Lung (tissue), 11 donors: ENCODE measurements at regions not wholly inside any gene's neighbourhood (a gene's known extent, or its start where the extent isn't known, plus 50 kb on each side); places are given as distances from the start of the nearest gene placed in this dataset.

ENCODE experiments used
- ATAC-seq: fragments of 200-7000 bp; cut with Tn5 transposase; one replicate; pipeline ENCODE4 v1.9.1; 2020; ENCODE audit warnings: moderate number of reproducible peaks; ENCODE audit not compliant: insufficient read depth, low FRiP score
- DNase-seq, 3 donors: peaks; one replicate each; pipeline ENCODE4 v3.0.0-alpha.2; 2013 to 2017
- H3K27ac ChIP-seq, 2 donors: one replicate each; pipeline ENCODE4 v1.5.1; 2013; ENCODE audit warnings: mild to moderate bottlenecking in 2 of 2, moderate library complexity in 2 of 2, control low read depth in 1 of 2, inconsistent platforms in 1 of 2, low read depth in 1 of 2, low read length in 1 of 2
- H3K27me3 ChIP-seq, 3 donors: one replicate each; pipeline ENCODE4 v1.5.1; 2013; ENCODE audit warnings: low read length in 2 of 3; ENCODE audit not compliant: control insufficient read depth in 3 of 3, insufficient read depth in 3 of 3
- H3K36me3 ChIP-seq, 4 donors: one replicate each; pipeline ENCODE4 v1.5.1; 2013; ENCODE audit warnings: low read length in 4 of 4, mild to moderate bottlenecking in 1 of 4, moderate library complexity in 1 of 4; ENCODE audit not compliant: control insufficient read depth in 4 of 4, insufficient read depth in 4 of 4
- H3K4me1 ChIP-seq, 5 donors: one replicate each; pipeline ENCODE4 v1.5.1; 2013; ENCODE audit warnings: low read length in 5 of 5, mild to moderate bottlenecking in 2 of 5, moderate library complexity in 1 of 5; ENCODE audit not compliant: control insufficient read depth in 5 of 5, insufficient read depth in 5 of 5
- H3K4me3 ChIP-seq: one replicate; pipeline ENCODE4 v1.5.1; 2013; ENCODE audit warnings: mild to moderate bottlenecking, control low read depth, moderate library complexity
- H3K9ac ChIP-seq, 2 donors: one replicate each; pipeline ENCODE4 v1.5.1; 2013; ENCODE audit warnings: low read length in 2 of 2, control low read depth in 1 of 2; ENCODE audit not compliant: insufficient read depth in 1 of 2
- H3K9me3 ChIP-seq, 4 donors: one replicate each; pipeline ENCODE4 v1.5.1; 2013; ENCODE audit warnings: low read length in 3 of 4, mild to moderate bottlenecking in 1 of 4, moderate library complexity in 1 of 4; ENCODE audit not compliant: control insufficient read depth in 4 of 4, insufficient read depth in 3 of 4
- WGBS, 2 donors: extraction: QIAGEN DNeasy Blood & Tissue Kit; methylation state at CpG; one replicate each; pipeline ENCODE4 v1.1.7; 2013; 5-methylcytosine and 5-hydroxymethylcytosine counted together
- TF ChIP-seq, protein P1 (sequence below): IDR thresholded peaks from 2 replicates; pipeline ENCODE4 v1.5.1; 2012; ENCODE audit warnings: mild to moderate bottlenecking; ENCODE audit errors: control extremely low read depth, extremely low read depth
- donor health status: control.
- donor health status: control.
- donor health status: Bipolar disorder and iron deficiency.
- donor health status: healthy.
- donor health status: DM: yes; HTN: yes; CAD: no.

DNA sequence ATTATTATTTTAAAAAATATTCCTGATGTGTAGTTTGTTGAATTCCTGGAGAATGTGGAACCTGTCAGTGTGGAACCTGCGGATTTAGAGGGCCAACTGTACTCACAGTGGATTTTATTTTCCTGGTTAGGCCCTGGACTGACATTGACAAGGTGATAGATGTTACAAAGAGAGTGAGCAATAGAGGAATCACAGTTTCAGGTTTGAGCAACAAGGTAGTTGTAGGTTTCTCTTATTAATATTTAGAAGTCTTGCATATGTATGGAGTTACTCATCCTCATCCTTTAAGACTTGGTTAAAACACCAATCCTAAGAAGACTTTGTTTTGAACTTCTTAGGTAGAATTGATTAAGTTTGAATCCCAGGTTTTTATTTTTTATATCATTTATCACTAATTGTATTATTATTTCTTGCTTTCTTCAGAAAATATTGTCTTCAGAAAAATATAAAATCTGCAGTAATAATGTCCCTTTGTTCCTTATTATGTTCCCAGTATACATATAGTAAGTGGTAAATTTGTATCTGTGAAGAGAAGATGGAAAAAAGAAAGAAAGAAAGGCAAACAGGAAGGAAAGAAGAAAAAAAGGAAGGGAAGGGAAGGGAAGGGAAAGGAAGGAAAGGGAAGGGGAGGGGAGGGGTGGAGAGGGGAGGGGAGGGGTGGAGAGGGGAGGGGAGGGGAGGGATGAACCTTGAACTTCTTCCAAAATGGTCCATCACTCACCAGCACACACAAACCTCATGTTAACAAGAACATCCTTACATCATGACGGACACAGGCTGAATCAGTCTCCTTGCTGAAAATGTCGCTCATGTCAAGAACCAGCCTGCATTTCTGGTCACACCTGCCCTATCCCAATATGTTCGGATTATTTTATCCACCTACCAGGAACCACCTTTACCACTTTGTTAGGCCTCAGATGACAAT, 867.2 kb downstream of the CDH11 start:
- H3K4me3 ChIP-seq: no peak overlapping the region
- H3K36me3 ChIP-seq: no peaks in the 10 kb centered on the region
- H3K4me1 ChIP-seq: peaks cover 0 to 10% (median 3%) of the 10 kb centered on the region in 5 donors
- TF ChIP-seq, protein P1, sequence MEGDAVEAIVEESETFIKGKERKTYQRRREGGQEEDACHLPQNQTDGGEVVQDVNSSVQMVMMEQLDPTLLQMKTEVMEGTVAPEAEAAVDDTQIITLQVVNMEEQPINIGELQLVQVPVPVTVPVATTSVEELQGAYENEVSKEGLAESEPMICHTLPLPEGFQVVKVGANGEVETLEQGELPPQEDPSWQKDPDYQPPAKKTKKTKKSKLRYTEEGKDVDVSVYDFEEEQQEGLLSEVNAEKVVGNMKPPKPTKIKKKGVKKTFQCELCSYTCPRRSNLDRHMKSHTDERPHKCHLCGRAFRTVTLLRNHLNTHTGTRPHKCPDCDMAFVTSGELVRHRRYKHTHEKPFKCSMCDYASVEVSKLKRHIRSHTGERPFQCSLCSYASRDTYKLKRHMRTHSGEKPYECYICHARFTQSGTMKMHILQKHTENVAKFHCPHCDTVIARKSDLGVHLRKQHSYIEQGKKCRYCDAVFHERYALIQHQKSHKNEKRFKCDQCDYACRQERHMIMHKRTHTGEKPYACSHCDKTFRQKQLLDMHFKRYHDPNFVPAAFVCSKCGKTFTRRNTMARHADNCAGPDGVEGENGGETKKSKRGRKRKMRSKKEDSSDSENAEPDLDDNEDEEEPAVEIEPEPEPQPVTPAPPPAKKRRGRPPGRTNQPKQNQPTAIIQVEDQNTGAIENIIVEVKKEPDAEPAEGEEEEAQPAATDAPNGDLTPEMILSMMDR: no peak
- WGBS, 2 donors: 88 to 90% methylated on average over 4 of the region's 4 CpGs
- H3K9ac ChIP-seq: no peak overlapping the region
- DNase-seq: no peak
- ATAC-seq: no peak
- H3K27me3 ChIP-seq: no peaks in the 10 kb centered on the region
- H3K9me3 ChIP-seq: no peaks in the 10 kb centered on the region
- no peak overlapping the region for H3K27ac ChIP-seq

GRCh38 chr16:64253525-64253924, 868.3 kb downstream of the CDH11 start:
- TF ChIP-seq, protein P1: no peak
- ATAC-seq (no peak), DNase-seq (no peak)
- no peak overlapping the region for H3K9ac ChIP-seq
- no peaks in the 10 kb centered on the region for H3K36me3 ChIP-seq
- no peak overlapping the region for H3K4me3 ChIP-seq
- H3K27ac ChIP-seq: peak overlapping the region in 1 of 2 donors; percentile 33
- H3K27me3 ChIP-seq: no peaks in the 10 kb centered on the region
- no peaks in the 10 kb centered on the region for H3K9me3 ChIP-seq
- 87 to 88% methylated on average over 3 of the region's 3 CpGs for WGBS, 2 donors
- peaks cover 0 to 6% (median 3%) of the 10 kb centered on the region in 5 donors for H3K4me1 ChIP-seq

GRCh38 chr16:64253096-64253495, 868.8 kb downstream of the CDH11 start:
- Histone ChIP-seq H3K9me3 (no peaks in the 10 kb centered on the region), H3K4me3 (no peak overlapping the region), H3K27ac (peak overlapping the region in 1 of 2 donors; percentile 33), H3K4me1 (peaks cover 0 to 3% (median 3%) of the 10 kb centered on the region in 5 donors), H3K9ac (no peak overlapping the region), H3K27me3 (no peaks in the 10 kb centered on the region), H3K36me3 (no peaks in the 10 kb centered on the region)
- TF ChIP-seq, protein P1: no peak
- ATAC-seq (no peak), DNase-seq (no peak)
